H1 (cell line): ENCODE measurements at regions not wholly inside any gene's neighbourhood (a gene's known extent, or its start where the extent isn't known, plus 50 kb on each side); places are given as distances from the start of the nearest gene placed in this dataset.

ENCODE experiments used
- CTCF ChIA-PET: fragments of 300-600 bp; sonication (Branson Sonifier 250); formaldehyde crosslinking; loops from one replicate; lab custom pipeline; 2021; ENCODE audit not compliant: partially characterized antibody; lab: Charles Lee
- POLR2A ChIA-PET: fragments of 300-600 bp; sonication (Branson Sonifier 250); formaldehyde crosslinking; loops from one replicate; lab custom pipeline; 2021; ENCODE audit warnings: inconsistent platforms; ENCODE audit not compliant: partially characterized antibody; lab: Charles Lee
- DNase-seq, 2 experiments: peaks; one replicate each; pipeline versions ENCODE4 v3.0.0 to v3.0.0-alpha.2; 2010 to 2022; ENCODE audit warnings: low spot score in 2 of 2, low read depth in 1 of 2, mixed read lengths in 1 of 2
- FAIRE-seq: peaks from 2 replicates; lab custom pipeline; 2011; peaks lifted over from hg19 to GRCh38; lab: Jason Lieb, UNC
- H2AFZ ChIP-seq: 2 replicates; pipeline ENCODE4 v1.8.1; 2012; ENCODE audit warnings: low read length, inconsistent platforms
- H2AK5ac ChIP-seq: 2 replicates; pipeline ENCODE4 v1.6.1; 2013; ENCODE audit warnings: low read depth, low read length
- H2BK120ac ChIP-seq: replicated peaks from 2 replicates; pipeline ENCODE3; 2013; ENCODE audit warnings: low read depth, low read length, inconsistent platforms
- H2BK12ac ChIP-seq: 2 replicates; pipeline ENCODE4 v1.6.1; 2013; ENCODE audit warnings: low read depth, low read length
- H2BK15ac ChIP-seq: 2 replicates; pipeline ENCODE4 v1.6.1; 2013; ENCODE audit warnings: low read length
- H2BK20ac ChIP-seq: 2 replicates; pipeline ENCODE4 v1.6.1; 2013; ENCODE audit warnings: low read length
- H2BK5ac ChIP-seq: 2 replicates; pipeline ENCODE4 v1.6.1; 2013; ENCODE audit warnings: low read depth, low read length
- H3K14ac ChIP-seq: 2 replicates; pipeline ENCODE4 v1.6.1; 2013; ENCODE audit warnings: inconsistent platforms; ENCODE audit not compliant: insufficient read length
- H3K18ac ChIP-seq: 2 replicates; pipeline ENCODE4 v1.6.1; 2013; ENCODE audit warnings: low read length; ENCODE audit errors: extremely low read depth
- H3K23ac ChIP-seq: 2 replicates; pipeline ENCODE4 v1.6.1; 2013; ENCODE audit warnings: inconsistent platforms; ENCODE audit not compliant: insufficient read length
- H3K23me2 ChIP-seq: 2 replicates; pipeline ENCODE4 v1.6.1; 2013; ENCODE audit warnings: low read depth, low read length
- H3K27ac ChIP-seq: 2 replicates; pipeline ENCODE4 v1.6.1; 2011; ENCODE audit warnings: low read depth, low read length, inconsistent platforms
- H3K27me3 ChIP-seq, 4 experiments: replicated peaks in 1 of 4; 1 replicate in 1 of 4; 2 replicates in 3 of 4; pipeline versions ENCODE4 v1.6.1 to v1.8.1; 2011 to 2013; ENCODE audit warnings: low read length in 3 of 4, mild to moderate bottlenecking in 3 of 4, inconsistent platforms in 2 of 4, mixed read lengths in 2 of 4, moderate library complexity in 1 of 4; ENCODE audit not compliant: control insufficient read depth in 3 of 4, insufficient read depth in 3 of 4; ENCODE audit errors: extremely low read depth in 1 of 4
- H3K36me3 ChIP-seq, 4 experiments: 2 replicates each; pipeline versions ENCODE4 v1.6.1 to v1.8.1; 2011 to 2013; ENCODE audit warnings: mild to moderate bottlenecking in 4 of 4, low read length in 3 of 4, moderate library complexity in 2 of 4, control low read depth in 1 of 4, inconsistent platforms in 1 of 4; ENCODE audit not compliant: insufficient read depth in 4 of 4, control insufficient read depth in 2 of 4
- H3K4ac ChIP-seq: replicated peaks from 2 replicates; pipeline ENCODE3; 2013; ENCODE audit warnings: low read length, low read depth, mixed read lengths, inconsistent platforms; ENCODE audit not compliant: insufficient read length
- H3K4me1 ChIP-seq, 4 experiments: replicated peaks in 1 of 4; 1 replicate in 1 of 4; 2 replicates in 3 of 4; pipeline versions ENCODE4 v1.6.1 to v1.8.1; 2011 to 2013; ENCODE audit warnings: low read length in 3 of 4, inconsistent platforms in 2 of 4, mixed read lengths in 1 of 4; ENCODE audit not compliant: insufficient read depth in 4 of 4, control insufficient read depth in 3 of 4
- H3K4me2 ChIP-seq, 2 experiments: 2 replicates each; pipeline versions ENCODE4 v1.6.1 to v1.8.1; 2011 to 2013; ENCODE audit warnings: low read depth in 2 of 2, low read length in 2 of 2, control low read depth in 1 of 2, inconsistent platforms in 1 of 2, mild to moderate bottlenecking in 1 of 2; ENCODE audit not compliant: insufficient read depth in 1 of 2
- H3K4me3 ChIP-seq, 4 experiments: fragments of 200-600, 300-600 bp in 1 of 4; sonication (generic), shearing (Covaris generic), sonication (Bioruptor Twin) in 1 of 4; 2 replicates each; pipeline versions ENCODE4 v1.5.1 to v1.8.1; 2011 to 2016; ENCODE audit warnings: low read length in 4 of 4, low read depth in 3 of 4, control low read depth in 2 of 4, inconsistent platforms in 2 of 4, mild to moderate bottlenecking in 2 of 4, mixed read lengths in 1 of 4, moderate library complexity in 1 of 4; ENCODE audit not compliant: insufficient read depth in 2 of 4; ENCODE audit errors: extremely low read depth in 1 of 4
- H3K56ac ChIP-seq: replicated peaks from 2 replicates; pipeline ENCODE3; 2013; ENCODE audit warnings: low read depth, mild to moderate bottlenecking, mixed read lengths, low read length, inconsistent platforms; ENCODE audit not compliant: insufficient read length
- H3K79me1 ChIP-seq: 2 replicates; pipeline ENCODE4 v1.6.1; 2013; ENCODE audit warnings: low read depth, low read length, control low read depth
- H3K79me2 ChIP-seq, 2 experiments: 2 replicates each; pipeline versions ENCODE4 v1.6.1 to v1.8.1; 2012 to 2013; ENCODE audit warnings: low read length in 2 of 2, mild to moderate bottlenecking in 2 of 2, inconsistent platforms in 1 of 2; ENCODE audit not compliant: insufficient read depth in 2 of 2, control insufficient read depth in 1 of 2
- H3K9ac ChIP-seq, 4 experiments: replicated peaks in 1 of 4; 1 replicate in 1 of 4; 2 replicates in 3 of 4; pipeline versions ENCODE4 v1.6.1 to v1.8.1; 2011 to 2013; ENCODE audit warnings: low read depth in 3 of 4, low read length in 3 of 4, control low read depth in 2 of 4, mild to moderate bottlenecking in 2 of 4, moderate library complexity in 2 of 4, inconsistent platforms in 1 of 4; ENCODE audit errors: extremely low read depth in 1 of 4
- H3K9me3 ChIP-seq, 2 experiments: 2 replicates each; pipeline versions ENCODE4 v1.6.1 to v1.8.1; 2012 to 2013; ENCODE audit warnings: mild to moderate bottlenecking in 2 of 2, moderate library complexity in 2 of 2, control low read depth in 1 of 2, inconsistent platforms in 1 of 2, low read depth in 1 of 2, low read length in 1 of 2, mixed read lengths in 1 of 2; ENCODE audit not compliant: insufficient read depth in 2 of 2
- H4K20me1 ChIP-seq, 2 experiments: replicated peaks in 1 of 2; 2 replicates each; pipeline versions ENCODE3 to v1.8.1; 2011 to 2013; ENCODE audit warnings: inconsistent platforms in 2 of 2, low read length in 2 of 2, mild to moderate bottlenecking in 1 of 2; ENCODE audit not compliant: insufficient read depth in 2 of 2, control insufficient read depth in 1 of 2
- H4K5ac ChIP-seq: 2 replicates; pipeline ENCODE4 v1.6.1; 2013; ENCODE audit warnings: low read length, low read depth, mixed read lengths, inconsistent platforms; ENCODE audit not compliant: insufficient read length
- H4K8ac ChIP-seq: 2 replicates; pipeline ENCODE4 v1.8.0; 2013; ENCODE audit warnings: mild to moderate bottlenecking, moderate library complexity, low read length, inconsistent platforms; ENCODE audit not compliant: insufficient read depth; ENCODE audit errors: extremely low read depth
- H4K91ac ChIP-seq: replicated peaks from 2 replicates; pipeline ENCODE3; 2013; ENCODE audit warnings: low read length, mixed read lengths, inconsistent platforms; ENCODE audit not compliant: insufficient read length
- BRCA1 ChIP-seq: IDR thresholded peaks from 2 replicates; pipeline ENCODE4 v1.6.1; 2012; ENCODE audit warnings: low read depth, low read length, improper control_type of control experiment
- JUN ChIP-seq: IDR thresholded peaks from 2 replicates; pipeline ENCODE4 v1.6.1; 2011; ENCODE audit warnings: low read depth, mild to moderate bottlenecking, improper control_type of control experiment, low read length
- KDM1A ChIP-seq: fragments of 200-600, 300-600 bp; sonication (generic); IDR thresholded peaks from 2 replicates; pipeline ENCODE4 v1.7.1; 2016; ENCODE audit warnings: mild to moderate bottlenecking, low read length, borderline replicate concordance
- RNF2 ChIP-seq: fragments of 200-900, 300-1000 bp; sonication (generic); IDR thresholded peaks from 2 replicates; pipeline ENCODE4 v1.7.1; 2016; ENCODE audit warnings: borderline replicate concordance, low read depth, mild to moderate bottlenecking, antibody characterized with exemption, low read length; ENCODE audit not compliant: poor library complexity, severe bottlenecking; ENCODE audit errors: missing control alignments
- SAP30 ChIP-seq: fragments of 300-600 bp; sonication (generic); IDR thresholded peaks from 2 replicates; pipeline ENCODE4 v1.7.1; 2012; ENCODE audit warnings: low read length, moderate library complexity, mild to moderate bottlenecking, inconsistent platforms; ENCODE audit not compliant: insufficient read depth, insufficient replicate concordance
- SIX5 ChIP-seq: IDR thresholded peaks from 2 replicates; pipeline ENCODE4 v1.6.1; 2011; ENCODE audit warnings: mild to moderate bottlenecking, low read depth, low read length
- SP1 ChIP-seq: IDR thresholded peaks from 2 replicates; pipeline ENCODE4 v1.6.1; 2011; ENCODE audit warnings: low read depth, low read length
- WGBS, 2 experiments: shearing (Covaris generic) in 1 of 2; methylation state at CpG; one replicate each; pipeline versions ENCODE4 v1.1.6 to v1.1.7; 2013 to 2015; ENCODE audit warnings: low lambda C conversion rate in 2 of 2, mixed read lengths in 2 of 2, inconsistent platforms in 1 of 2, low coverage in 1 of 2, missing lambda C conversion rate in 1 of 2; ENCODE audit not compliant: insufficient replicate concordance in 2 of 2, insufficient coverage in 1 of 2, insufficient read length in 1 of 2; ENCODE audit errors: extremely low coverage in 1 of 2, missing lambda C conversion rate in 1 of 2; 5-methylcytosine and 5-hydroxymethylcytosine counted together

DNA sequence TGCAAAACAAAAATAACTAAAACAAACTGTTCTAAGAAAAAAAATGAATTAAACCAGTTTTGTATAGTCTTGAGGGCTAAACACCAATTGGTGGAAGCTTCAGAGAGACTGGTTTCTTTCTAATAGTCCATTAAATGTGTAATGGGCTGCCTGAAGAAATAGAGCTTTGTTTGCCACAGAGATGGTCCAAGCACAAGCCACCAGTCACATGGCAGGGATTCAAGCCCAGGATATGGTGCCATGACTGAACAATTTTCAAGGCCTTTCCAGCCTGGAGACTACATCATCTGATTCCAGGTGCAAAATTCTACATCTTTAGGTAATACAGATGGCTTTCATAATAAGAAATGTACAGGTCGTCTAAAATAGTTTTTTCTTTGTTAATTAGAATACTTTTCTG is 355.3 kb downstream of the NR2F1-AS1 start:
- no peak overlapping the region for H4K5ac ChIP-seq
- 94% methylated on average over 1 of the region's 1 CpG; no CpG with 5 or more reads in 1 of the 2 experiments for WGBS, 2 experiments
- no peaks in the 10 kb centered on the region for H4K20me1 ChIP-seq
- H3K4me1 ChIP-seq = no peaks in the 10 kb centered on the region
- no peak overlapping the region for H3K4ac ChIP-seq
- no peaks in the 10 kb centered on the region for H3K79me1 ChIP-seq
- no peak overlapping the region for H3K23ac ChIP-seq
- no peak overlapping the region for H2BK5ac ChIP-seq
- peaks cover 0 to 2% (median 0%) of the 10 kb centered on the region in 4 experiments; a peak in 1 of 7 replicates for H3K27me3 ChIP-seq
- DNase-seq (no peak), FAIRE-seq (no peak)
- no peak overlapping the region for H2AFZ ChIP-seq
- TF ChIP-seq SAP30 = no peak
- TF ChIP-seq BRCA1 = no peak
- TF ChIP-seq KDM1A = no peak
- TF ChIP-seq JUN = no peak
- no peak for TF ChIP-seq SP1
- no peak for TF ChIP-seq SIX5
- no peak for TF ChIP-seq RNF2
- H3K36me3 ChIP-seq = no peaks in the 10 kb centered on the region
- no peak overlapping the region for H2BK20ac ChIP-seq
- no peaks in the 10 kb centered on the region for H3K9me3 ChIP-seq
- no peaks in the 10 kb centered on the region for H3K23me2 ChIP-seq
- no peak overlapping the region for H3K4me3 ChIP-seq
- no peak overlapping the region for H2BK15ac ChIP-seq
- no peaks in the 10 kb centered on the region for H3K79me2 ChIP-seq
- ChIA-PET POLR2A (no interaction called here), CTCF (no interaction called here)
- no peak overlapping the region for H3K4me2 ChIP-seq
- H3K14ac ChIP-seq = no peak overlapping the region
- H3K56ac ChIP-seq = no peak overlapping the region
- H4K8ac ChIP-seq = no peak overlapping the region
- H4K91ac ChIP-seq = no peak overlapping the region
- no peak overlapping the region for H2BK12ac ChIP-seq
- H2BK120ac ChIP-seq = no peak overlapping the region
- no peak overlapping the region for H3K9ac ChIP-seq
- H3K27ac ChIP-seq = no peak overlapping the region
- H2AK5ac ChIP-seq = no peak overlapping the region
- no peak overlapping the region for H3K18ac ChIP-seq
